B cell (primary cell): ENCODE measurements at regions not wholly inside any gene's neighbourhood (a gene's known extent, or its start where the extent isn't known, plus 50 kb on each side); places are given as distances from the start of the nearest gene placed in this dataset.

Source experiments
- EZH2 ChIP-seq: IDR thresholded peaks from 2 replicates; pipeline ENCODE4 v1.6.1; 2012; ENCODE audit warnings: borderline replicate concordance, low read depth, mild to moderate bottlenecking, moderate library complexity, low read length; ENCODE audit not compliant: insufficient read depth, poor library complexity, severe bottlenecking
- TF ChIP-seq, protein P1 (sequence below): fragments of 200-600 bp; IDR thresholded peaks from one replicate; pipeline ENCODE4 v1.8.0; 2022; ENCODE audit warnings: antibody characterized with exemption, mild to moderate bottlenecking

GRCh38 chr18:11529081-11529480, 80.3 kb upstream of the SLC35G4 start:
- TF ChIP-seq, protein P1, sequence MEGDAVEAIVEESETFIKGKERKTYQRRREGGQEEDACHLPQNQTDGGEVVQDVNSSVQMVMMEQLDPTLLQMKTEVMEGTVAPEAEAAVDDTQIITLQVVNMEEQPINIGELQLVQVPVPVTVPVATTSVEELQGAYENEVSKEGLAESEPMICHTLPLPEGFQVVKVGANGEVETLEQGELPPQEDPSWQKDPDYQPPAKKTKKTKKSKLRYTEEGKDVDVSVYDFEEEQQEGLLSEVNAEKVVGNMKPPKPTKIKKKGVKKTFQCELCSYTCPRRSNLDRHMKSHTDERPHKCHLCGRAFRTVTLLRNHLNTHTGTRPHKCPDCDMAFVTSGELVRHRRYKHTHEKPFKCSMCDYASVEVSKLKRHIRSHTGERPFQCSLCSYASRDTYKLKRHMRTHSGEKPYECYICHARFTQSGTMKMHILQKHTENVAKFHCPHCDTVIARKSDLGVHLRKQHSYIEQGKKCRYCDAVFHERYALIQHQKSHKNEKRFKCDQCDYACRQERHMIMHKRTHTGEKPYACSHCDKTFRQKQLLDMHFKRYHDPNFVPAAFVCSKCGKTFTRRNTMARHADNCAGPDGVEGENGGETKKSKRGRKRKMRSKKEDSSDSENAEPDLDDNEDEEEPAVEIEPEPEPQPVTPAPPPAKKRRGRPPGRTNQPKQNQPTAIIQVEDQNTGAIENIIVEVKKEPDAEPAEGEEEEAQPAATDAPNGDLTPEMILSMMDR = no peak
- TF ChIP-seq EZH2 = no peak
